ENCODE measurements at regions not wholly inside any gene's neighbourhood (a gene's known extent, or its start where the extent isn't known, plus 50 kb on each side); places are given as distances from the start of the nearest gene placed in this dataset.
"Not testable (repeated sequence)": the region's sequence is repeated elsewhere in the genome, so short reads cannot be mapped to it uniquely, and the experiment has no call there.

- DNase-seq = no peak
Observed at GRCh38 chr2:146413086-146413610, 1431.7 kb upstream of the ACVR2A start.

- DNase-seq = no peak
Observed at GRCh38 chr2:146412625-146413024, 1432.2 kb upstream of the ACVR2A start.

GRCh38 chr2:146405402-146406309 is 1439.2 kb upstream of the ACVR2A start:
- DNase-seq = not testable (repeated sequence)

- DNase-seq = not testable (repeated sequence)
Observed at GRCh38 chr2:146403546-146404160, 1441.2 kb upstream of the ACVR2A start.

GRCh38 chr2:146392631-146393030 is 1452.2 kb upstream of the ACVR2A start:
- no peak for DNase-seq

- DNase-seq = no peak
Observed at GRCh38 chr2:146392186-146392585, 1452.6 kb upstream of the ACVR2A start.

- no peak for DNase-seq
Observed at GRCh38 chr2:146388757-146389156, 1456.1 kb upstream of the ACVR2A start.

GRCh38 chr2:146386096-146386495 is 1458.7 kb upstream of the ACVR2A start:
- DNase-seq = no peak

- DNase-seq = no peak
Observed at GRCh38 chr2:146385031-146385430, 1459.8 kb upstream of the ACVR2A start.

GRCh38 chr2:146376511-146377064 is 1468.2 kb upstream of the ACVR2A start:
- DNase-seq = no peak

GRCh38 chr2:146374505-146374904 is 1470.3 kb upstream of the ACVR2A start:
- no peak for DNase-seq

- not testable (repeated sequence) for DNase-seq
Observed at GRCh38 chr2:146371364-146371763, 1473.5 kb upstream of the ACVR2A start.

GRCh38 chr2:146370826-146371225 is 1474.0 kb upstream of the ACVR2A start:
- DNase-seq = no peak

GRCh38 chr2:146366276-146366675 is 1478.6 kb upstream of the ACVR2A start:
- no peak for DNase-seq

- DNase-seq = no peak
Observed at GRCh38 chr2:146365041-146365440, 1479.8 kb upstream of the ACVR2A start.

GRCh38 chr2:146363731-146364130 is 1481.1 kb upstream of the ACVR2A start:
- DNase-seq = no peak

GRCh38 chr2:146351689-146352088 is 1493.1 kb upstream of the ACVR2A start:
- no peak for DNase-seq

- no peak for DNase-seq
Observed at GRCh38 chr2:146349334-146349733, 1495.5 kb upstream of the ACVR2A start.

- DNase-seq = no peak
Observed at GRCh38 chr2:146324951-146325350, 1519.9 kb upstream of the ACVR2A start.

GRCh38 chr2:146323564-146323963 is 1521.3 kb upstream of the ACVR2A start:
- DNase-seq = no peak

- DNase-seq = no peak
Observed at GRCh38 chr2:146321175-146321574, 1523.7 kb upstream of the ACVR2A start.

- no peak for DNase-seq
Observed at GRCh38 chr2:146317959-146318358, 1526.9 kb upstream of the ACVR2A start.

GRCh38 chr2:146312899-146313298 is 1531.9 kb upstream of the ACVR2A start:
- no peak for DNase-seq

- no peak for DNase-seq
Observed at GRCh38 chr2:146305164-146305563, 1539.7 kb upstream of the ACVR2A start.

Data from activated gamma-delta T cell treated with Interleukin-2 at 50 U/mL for 16 hours (primary cell).